Esophagus muscularis mucosa (tissue), 4 donors: ENCODE measurements at regions not wholly inside any gene's neighbourhood (a gene's known extent, or its start where the extent isn't known, plus 50 kb on each side); places are given as distances from the start of the nearest gene placed in this dataset.

Experiments used
- EP300 ChIP-seq: sonication (generic); formaldehyde crosslinking; IDR thresholded peaks from one replicate; pipeline ENCODE4 v1.6.1; 2017; ENCODE audit warnings: antibody characterized with exemption
- POLR2A ChIP-seq: fragments of 450-650 bp; IDR thresholded peaks from one replicate; pipeline ENCODE4 v1.6.1; 2017; ENCODE audit warnings: antibody characterized with exemption, moderate library complexity, mild to moderate bottlenecking, low read depth
- POLR2AphosphoS5 ChIP-seq, 2 donors: sonication (generic); formaldehyde crosslinking; IDR thresholded peaks; one replicate each; pipeline ENCODE4 v1.6.1; 2017; ENCODE audit warnings: antibody characterized with exemption in 2 of 2
- TF ChIP-seq, protein P1 (sequence below), 3 experiments: fragments of 200-600 bp in 2 of 3; fragments of 450-650 bp in 1 of 3; sonication (generic) in 2 of 3; IDR thresholded peaks; one replicate each; pipeline ENCODE4 v1.5.1; 2017 to 2019; ENCODE audit warnings: antibody characterized with exemption in 3 of 3, mild to moderate bottlenecking in 2 of 3, moderate library complexity in 1 of 3

DNA sequence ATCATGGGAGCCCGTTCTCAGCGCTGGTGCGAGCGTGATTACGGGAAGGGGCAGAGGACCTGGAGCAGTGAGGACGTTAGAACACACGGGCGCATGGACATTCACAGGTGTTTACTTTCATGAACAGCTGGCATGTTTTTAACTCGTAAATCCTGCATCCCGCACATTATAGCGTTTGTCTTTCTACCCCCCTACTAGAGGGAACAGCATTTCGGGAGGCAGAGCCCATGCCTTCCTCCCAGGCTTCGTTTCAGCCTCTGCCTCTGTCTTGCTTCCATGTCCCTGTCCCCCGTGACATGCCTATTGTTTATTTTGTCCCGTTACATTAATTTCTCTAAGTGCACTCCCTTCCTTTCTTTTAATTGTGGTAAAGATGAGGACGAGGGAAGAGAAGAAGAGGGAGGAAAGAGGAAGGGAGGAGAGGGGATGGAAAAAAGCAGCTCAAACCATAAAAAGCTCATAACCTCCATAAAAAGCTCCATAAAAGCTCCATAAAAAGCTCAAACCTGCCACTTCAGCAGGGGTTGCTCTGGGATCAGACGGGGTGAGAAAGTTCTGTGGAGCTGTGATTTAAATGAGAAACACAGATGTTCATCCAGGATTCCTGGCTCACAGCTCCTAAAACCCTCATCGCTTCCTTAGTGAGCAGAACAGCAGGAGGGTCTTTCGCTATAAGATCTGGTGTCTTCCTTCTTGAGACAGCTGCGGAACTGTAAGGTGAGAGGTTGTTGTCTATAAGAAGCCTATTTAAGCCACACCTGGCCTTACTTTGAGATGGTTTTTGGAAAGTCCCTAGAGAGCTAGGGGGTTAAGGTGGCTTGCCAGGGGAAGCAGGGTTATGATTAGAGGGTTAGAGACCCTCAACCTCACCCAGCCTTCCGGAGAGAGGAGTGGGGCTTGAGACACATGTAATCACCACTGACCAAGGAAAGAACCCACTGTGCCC is 66.6 kb upstream of the SNTG2 start:
- TF ChIP-seq, protein P1, sequence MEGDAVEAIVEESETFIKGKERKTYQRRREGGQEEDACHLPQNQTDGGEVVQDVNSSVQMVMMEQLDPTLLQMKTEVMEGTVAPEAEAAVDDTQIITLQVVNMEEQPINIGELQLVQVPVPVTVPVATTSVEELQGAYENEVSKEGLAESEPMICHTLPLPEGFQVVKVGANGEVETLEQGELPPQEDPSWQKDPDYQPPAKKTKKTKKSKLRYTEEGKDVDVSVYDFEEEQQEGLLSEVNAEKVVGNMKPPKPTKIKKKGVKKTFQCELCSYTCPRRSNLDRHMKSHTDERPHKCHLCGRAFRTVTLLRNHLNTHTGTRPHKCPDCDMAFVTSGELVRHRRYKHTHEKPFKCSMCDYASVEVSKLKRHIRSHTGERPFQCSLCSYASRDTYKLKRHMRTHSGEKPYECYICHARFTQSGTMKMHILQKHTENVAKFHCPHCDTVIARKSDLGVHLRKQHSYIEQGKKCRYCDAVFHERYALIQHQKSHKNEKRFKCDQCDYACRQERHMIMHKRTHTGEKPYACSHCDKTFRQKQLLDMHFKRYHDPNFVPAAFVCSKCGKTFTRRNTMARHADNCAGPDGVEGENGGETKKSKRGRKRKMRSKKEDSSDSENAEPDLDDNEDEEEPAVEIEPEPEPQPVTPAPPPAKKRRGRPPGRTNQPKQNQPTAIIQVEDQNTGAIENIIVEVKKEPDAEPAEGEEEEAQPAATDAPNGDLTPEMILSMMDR (IDR thresholded peaks at IDR 0.05): no peak
- no peak for TF ChIP-seq POLR2A
- no peak for TF ChIP-seq EP300
- no peak for TF ChIP-seq POLR2AphosphoS5 (IDR thresholded peaks at IDR 0.05)
